ENCODE measurements at regions not wholly inside any gene's neighbourhood (a gene's known extent, or its start where the extent isn't known, plus 50 kb on each side); places are given as distances from the start of the nearest gene placed in this dataset.

DNA sequence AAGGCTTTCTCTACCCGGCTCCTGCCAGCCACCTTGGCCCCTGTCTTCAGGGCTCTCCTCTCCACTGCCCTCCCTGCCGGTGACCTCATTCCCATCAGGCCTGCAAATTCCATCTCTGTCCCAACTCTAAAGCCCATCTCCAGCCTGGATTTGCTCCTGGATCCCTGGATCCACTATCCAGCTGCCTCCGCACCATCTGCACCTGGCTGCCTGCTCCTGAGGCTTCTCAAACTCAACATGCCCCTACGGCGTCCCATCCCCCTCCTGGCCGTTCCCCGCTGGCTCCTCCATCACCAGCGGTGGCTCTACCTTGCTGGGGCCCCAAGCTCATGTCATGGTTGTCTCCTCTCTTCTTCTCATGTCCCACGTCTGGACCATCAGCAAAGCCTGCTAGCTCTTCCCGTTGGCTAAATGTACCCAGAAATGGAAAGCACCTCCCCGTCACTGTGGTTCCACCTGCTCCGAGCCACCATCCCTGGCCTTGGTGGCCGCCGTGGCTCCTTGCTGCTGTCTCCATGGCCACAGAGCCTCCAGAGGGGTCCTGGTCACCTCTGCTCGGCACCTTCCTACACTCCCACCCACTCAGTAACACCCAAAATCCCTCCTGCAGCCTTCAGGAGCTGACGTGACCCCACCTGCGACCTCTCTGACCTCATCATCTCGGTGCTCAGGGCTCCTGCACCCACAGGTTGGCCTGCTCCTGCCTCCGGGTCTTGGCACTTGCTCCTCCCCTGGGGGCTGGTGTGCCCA is 58.5 kb downstream of the ADRA2C start:
- no peak for TF ChIP-seq TAF1 (IDR thresholded peaks at IDR 0.05; ENCODE audit: borderline replicate concordance, low read depth, low read length)
- TF ChIP-seq POLR2A (IDR thresholded peaks at IDR 0.05; ENCODE audit: low read depth, low read length): no peak

All from GM12892 (cell line).